HFF-Myc (cell line): ENCODE measurements at regions not wholly inside any gene's neighbourhood (a gene's known extent, or its start where the extent isn't known, plus 50 kb on each side); places are given as distances from the start of the nearest gene placed in this dataset.

ENCODE experiments used
- DNase-seq: peaks from one replicate; pipeline ENCODE4 v3.0.0-alpha.2; 2011; ENCODE audit warnings: low read depth; ENCODE audit errors: extremely low read depth
- H3K4me3 ChIP-seq: replicated peaks from 2 replicates; pipeline ENCODE4 v1.5.1; 2011; ENCODE audit warnings: low read depth, mild to moderate bottlenecking, control low read depth, low read length
- CTCF ChIP-seq: IDR thresholded peaks from 2 replicates; pipeline ENCODE4 v1.5.1; 2012; ENCODE audit warnings: mild to moderate bottlenecking, low read depth, low read length, control low read depth; ENCODE audit errors: missing control alignments

- H3K4me3 ChIP-seq = no peak overlapping the region
- DNase-seq = no peak
- no peak for TF ChIP-seq CTCF
Observed at GRCh38 chr5:63293317-63293716, 668.9 kb downstream of the HTR1A start.

- H3K4me3 ChIP-seq = no peak overlapping the region
- TF ChIP-seq CTCF = no peak
- DNase-seq = no peak
Observed at GRCh38 chr5:63286724-63287123, 675.5 kb downstream of the HTR1A start.

- no peak for DNase-seq
Observed at GRCh38 chr5:63263411-63263810, 684.8 kb downstream of the LRRC70 start.

GRCh38 chr5:63262185-63262981 is 683.8 kb downstream of the LRRC70 start:
- DNase-seq = peak; percentile 65
- H3K4me3 ChIP-seq = no peak overlapping the region
- TF ChIP-seq CTCF = no peak

More at GRCh38 chr5:63263411-63263810, 684.8 kb downstream of the LRRC70 start:
- H3K4me3 ChIP-seq = no peak overlapping the region
- TF ChIP-seq CTCF = no peak

- H3K4me3 ChIP-seq = no peak overlapping the region
- no peak for DNase-seq
- TF ChIP-seq CTCF = no peak
Observed at GRCh38 chr5:63261695-63262094, 683.1 kb downstream of the LRRC70 start.

- DNase-seq = no peak
- no peak overlapping the region for H3K4me3 ChIP-seq
- TF ChIP-seq CTCF = no peak
Observed at GRCh38 chr5:63255594-63255993, 677.0 kb downstream of the LRRC70 start.
